ENCODE measurements at regions not wholly inside any gene's neighbourhood (a gene's known extent, or its start where the extent isn't known, plus 50 kb on each side); places are given as distances from the start of the nearest gene placed in this dataset.
"Not testable (repeated sequence)": the region's sequence is repeated elsewhere in the genome, so short reads cannot be mapped to it uniquely, and the experiment has no call there.

DNA sequence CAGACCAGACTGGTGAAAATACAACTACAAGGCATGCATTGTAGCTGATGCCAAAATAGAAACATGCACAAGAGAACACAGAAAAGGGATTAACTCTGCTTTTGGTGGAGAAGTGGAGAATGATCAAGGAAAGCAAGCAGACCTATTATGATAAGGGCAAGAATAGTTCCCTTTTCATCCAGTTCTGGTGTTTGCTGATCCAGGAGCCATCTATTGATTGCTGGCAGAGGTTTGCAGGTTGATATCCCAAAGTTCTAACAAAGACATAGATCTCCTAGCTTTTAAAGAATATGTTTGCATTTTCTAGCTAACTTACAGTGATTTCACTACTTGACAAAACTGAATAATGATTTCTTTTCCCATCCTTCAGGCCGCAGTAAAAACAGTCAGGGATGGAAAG is 166.2 kb upstream of the CDKN3 start:
- H3K9me3 Mint-ChIP-seq = no peaks in the 10 kb centered on the region
- no peak overlapping the region for H3K27ac Mint-ChIP-seq
- no peak overlapping the region for H3K4me3 Mint-ChIP-seq (ENCODE audit: low read depth)
- intact Hi-C loops (cut with micrococcal nuclease) = no loop called here
- no peak for DNase-seq (ENCODE audit: low spot score)
- peaks cover 5% of the 10 kb centered on the region for H3K27me3 Mint-ChIP-seq (ENCODE audit: low read depth)
- no peaks in the 10 kb centered on the region for H3K4me1 Mint-ChIP-seq (ENCODE audit: low read depth)
- H3K36me3 Mint-ChIP-seq (ENCODE audit: low read depth) = no peaks in the 10 kb centered on the region

- Mint-ChIP-seq H3K27me3 (ENCODE audit: low read depth) (peaks cover 5% of the 10 kb centered on the region), H3K4me3 (ENCODE audit: low read depth) (no peak overlapping the region), H3K9me3 (no peaks in the 10 kb centered on the region), H3K36me3 (ENCODE audit: low read depth) (no peaks in the 10 kb centered on the region), H3K27ac (no peak overlapping the region), H3K4me1 (ENCODE audit: low read depth) (no peaks in the 10 kb centered on the region)
- intact Hi-C loops (cut with micrococcal nuclease) = no loop called here
- no peak for DNase-seq (ENCODE audit: low spot score)
These were observed 164.1 kb upstream of the CDKN3 start for GRCh38 chr14:54232735-54233134.

GRCh38 chr14:54241517-54241916 is 155.3 kb upstream of the CDKN3 start:
- no peaks in the 10 kb centered on the region for H3K27me3 Mint-ChIP-seq (ENCODE audit: low read depth)
- H3K36me3 Mint-ChIP-seq (ENCODE audit: low read depth) = no peaks in the 10 kb centered on the region
- no peaks in the 10 kb centered on the region for H3K4me1 Mint-ChIP-seq (ENCODE audit: low read depth)
- H3K27ac Mint-ChIP-seq = no peak overlapping the region
- no peak overlapping the region for H3K4me3 Mint-ChIP-seq (ENCODE audit: low read depth)
- intact Hi-C loops (cut with micrococcal nuclease) = no loop called here
- DNase-seq (ENCODE audit: low spot score) = no peak
- H3K9me3 Mint-ChIP-seq = no peaks in the 10 kb centered on the region

DNA sequence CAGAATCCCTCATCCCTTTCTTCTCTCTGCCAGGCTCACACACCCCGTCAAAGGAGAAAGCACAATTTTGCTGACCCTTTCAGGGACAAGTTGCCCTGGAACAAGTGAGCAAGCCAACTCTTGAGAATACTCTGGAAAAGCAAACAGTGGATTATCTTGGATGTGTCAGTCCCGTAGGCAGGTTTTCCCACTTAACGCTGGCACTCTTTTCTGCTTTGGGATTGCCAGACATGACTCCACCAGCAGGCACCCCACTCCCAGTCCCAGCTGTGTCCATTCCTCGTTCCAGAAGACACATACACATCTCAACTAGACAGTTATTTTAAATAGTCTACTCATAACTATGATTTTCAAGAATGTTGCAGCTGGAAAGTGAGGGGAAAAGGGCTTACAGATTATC is 145.5 kb upstream of the CDKN3 start:
- no peak for DNase-seq (ENCODE audit: low spot score)
- Mint-ChIP-seq H3K27me3 (ENCODE audit: low read depth) (peaks cover 10% of the 10 kb centered on the region), H3K4me3 (ENCODE audit: low read depth) (no peak overlapping the region), H3K36me3 (ENCODE audit: low read depth) (no peaks in the 10 kb centered on the region), H3K27ac (no peak overlapping the region), H3K4me1 (ENCODE audit: low read depth) (peaks cover 5% of the 10 kb centered on the region), H3K9me3 (no peaks in the 10 kb centered on the region)
- intact Hi-C loops (cut with micrococcal nuclease) = no loop called here

DNA sequence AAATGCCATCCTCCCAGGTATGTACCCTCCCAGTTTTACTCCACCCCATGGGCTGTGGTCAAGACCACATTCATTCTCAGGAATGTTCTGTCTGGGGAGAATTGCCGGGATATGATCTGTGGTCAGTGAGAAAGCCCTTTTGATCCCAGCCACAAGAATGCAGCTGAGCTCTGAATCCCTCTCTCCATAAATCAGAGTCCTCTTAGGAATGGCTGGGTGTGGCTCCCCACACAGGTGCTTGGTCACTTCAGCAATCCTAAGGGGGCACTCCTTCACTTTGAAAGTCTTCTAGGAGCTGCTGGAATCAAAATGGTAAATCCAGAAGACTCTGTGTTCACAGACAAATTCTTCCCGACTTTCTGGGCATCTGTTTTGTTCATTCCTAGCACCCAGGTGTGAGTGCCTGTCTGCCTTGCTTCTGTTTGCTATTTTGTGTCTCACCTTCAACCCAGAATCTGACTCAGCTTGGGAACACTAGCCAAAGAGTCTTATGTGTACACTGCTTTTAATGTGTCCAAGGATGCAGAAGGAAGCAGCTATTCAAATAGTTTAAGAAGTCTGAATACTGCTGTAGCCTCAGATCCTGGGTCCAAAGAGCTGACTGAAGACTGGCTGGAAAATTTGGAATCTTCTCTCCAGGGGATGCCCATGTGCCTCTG is 144.6 kb upstream of the CDKN3 start:
- Mint-ChIP-seq H3K27me3 (ENCODE audit: low read depth) (peaks cover 7% of the 10 kb centered on the region), H3K27ac (no peak overlapping the region), H3K36me3 (ENCODE audit: low read depth) (no peaks in the 10 kb centered on the region), H3K4me1 (ENCODE audit: low read depth) (peaks cover 5% of the 10 kb centered on the region), H3K9me3 (no peaks in the 10 kb centered on the region), H3K4me3 (ENCODE audit: low read depth) (no peak overlapping the region)
- intact Hi-C loops (cut with micrococcal nuclease) = no loop called here
- DNase-seq (ENCODE audit: low spot score) = no peak

DNA sequence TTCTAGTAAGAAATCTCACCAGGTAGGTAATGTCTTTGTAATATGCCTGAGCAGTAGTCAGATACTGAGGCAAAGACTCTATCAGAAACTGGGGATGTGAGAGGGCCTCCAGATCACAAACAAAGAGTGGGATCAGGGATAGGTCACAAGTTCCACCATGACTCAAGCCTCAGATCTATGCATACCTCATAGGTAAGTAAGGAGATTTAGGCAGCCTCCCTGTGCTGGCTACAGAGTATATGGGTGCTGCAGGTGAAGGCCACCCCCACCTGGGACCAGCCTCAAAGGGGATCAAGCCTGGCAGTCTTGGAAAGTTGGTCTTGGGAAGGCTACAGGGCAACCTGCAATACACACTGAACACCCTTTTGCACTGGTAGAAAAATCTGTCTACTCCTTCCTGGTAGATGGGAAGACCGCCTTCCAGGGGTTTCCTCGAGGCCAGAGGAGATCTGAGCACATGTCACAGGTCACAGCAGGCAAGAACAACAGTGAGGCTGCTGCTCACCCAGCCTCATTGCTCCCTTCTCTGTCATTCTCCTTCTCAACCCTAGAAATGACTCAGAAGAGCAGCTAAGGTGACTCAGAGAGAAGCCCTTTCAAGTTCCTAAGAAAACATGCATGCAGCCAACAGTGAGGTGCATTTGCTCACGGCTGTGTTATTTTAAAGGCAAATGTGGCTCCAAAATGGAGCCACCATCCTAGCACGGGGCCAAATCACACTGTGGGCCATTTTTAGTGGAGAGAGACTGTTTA is 143.4 kb upstream of the CDKN3 start:
- no peaks in the 10 kb centered on the region for H3K9me3 Mint-ChIP-seq
- H3K27ac Mint-ChIP-seq = peak overlapping the region; percentile 36
- no peak for DNase-seq (ENCODE audit: low spot score)
- no peak overlapping the region for H3K4me3 Mint-ChIP-seq (ENCODE audit: low read depth)
- H3K36me3 Mint-ChIP-seq (ENCODE audit: low read depth) = no peaks in the 10 kb centered on the region
- H3K4me1 Mint-ChIP-seq (ENCODE audit: low read depth) = peaks cover 5% of the 10 kb centered on the region
- intact Hi-C loops (cut with micrococcal nuclease) = no loop called here
- peaks cover 2% of the 10 kb centered on the region for H3K27me3 Mint-ChIP-seq (ENCODE audit: low read depth)

DNA sequence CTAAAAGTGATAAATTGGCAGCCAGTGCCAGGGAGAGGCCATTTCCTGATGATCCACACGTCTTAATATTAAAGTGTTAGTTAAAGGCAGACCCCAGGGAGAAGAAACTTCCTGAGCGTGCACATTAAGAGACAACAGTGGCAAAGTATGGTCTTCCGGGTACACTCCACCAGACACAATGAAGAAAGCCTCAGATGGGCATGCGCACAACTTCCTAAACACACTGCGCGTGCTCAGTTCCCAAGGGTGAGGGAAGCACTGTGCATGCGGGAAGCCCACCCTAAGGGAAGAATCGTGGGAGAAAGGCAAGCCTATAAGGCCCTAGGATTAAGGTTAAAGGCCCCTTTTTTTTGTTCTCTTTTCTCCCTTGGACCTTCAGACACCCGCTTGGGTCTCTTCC is 140.7 kb upstream of the CDKN3 start:
- Mint-ChIP-seq H3K36me3 (ENCODE audit: low read depth) (no peaks in the 10 kb centered on the region), H3K27ac (no peak overlapping the region), H3K4me3 (ENCODE audit: low read depth) (no peak overlapping the region), H3K27me3 (ENCODE audit: low read depth) (no peaks in the 10 kb centered on the region), H3K4me1 (ENCODE audit: low read depth) (peaks cover 5% of the 10 kb centered on the region), H3K9me3 (no peaks in the 10 kb centered on the region)
- intact Hi-C loops (cut with micrococcal nuclease) = no loop called here
- DNase-seq (ENCODE audit: low spot score) = no peak

DNA sequence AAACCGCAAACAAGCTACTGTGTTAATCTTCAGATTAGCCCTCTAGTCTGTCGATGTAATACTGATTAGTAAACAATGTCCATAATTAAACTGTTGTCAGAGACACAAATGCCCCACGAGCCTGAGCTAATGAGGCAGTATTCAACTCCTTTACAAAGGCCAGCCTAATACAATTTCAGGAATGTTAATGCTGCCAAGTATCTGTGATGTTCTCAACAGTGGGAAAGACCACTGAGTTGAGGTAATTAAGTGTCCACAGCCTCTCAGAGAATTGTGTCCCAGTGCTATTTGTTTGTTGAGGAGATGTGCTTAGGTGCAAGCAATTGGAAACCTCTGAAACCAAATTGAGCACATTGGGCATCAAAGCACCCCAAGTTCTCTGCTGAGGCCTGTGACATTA is 139.4 kb upstream of the CDKN3 start:
- Mint-ChIP-seq H3K9me3 (no peaks in the 10 kb centered on the region), H3K4me3 (ENCODE audit: low read depth) (no peak overlapping the region), H3K4me1 (ENCODE audit: low read depth) (peaks cover 5% of the 10 kb centered on the region), H3K27ac (no peak overlapping the region), H3K27me3 (ENCODE audit: low read depth) (no peaks in the 10 kb centered on the region), H3K36me3 (ENCODE audit: low read depth) (no peaks in the 10 kb centered on the region)
- intact Hi-C loops (cut with micrococcal nuclease) = no loop called here
- DNase-seq (ENCODE audit: low spot score) = no peak

- Mint-ChIP-seq H3K4me3 (ENCODE audit: low read depth) (no peak overlapping the region), H3K27me3 (ENCODE audit: low read depth) (peaks cover under 1% of the 10 kb centered on the region), H3K9me3 (no peaks in the 10 kb centered on the region), H3K27ac (no peak overlapping the region), H3K36me3 (ENCODE audit: low read depth) (no peaks in the 10 kb centered on the region), H3K4me1 (ENCODE audit: low read depth) (peaks cover 4% of the 10 kb centered on the region)
- intact Hi-C loops (cut with micrococcal nuclease) = no loop called here
- DNase-seq (ENCODE audit: low spot score) = no peak
These were observed 138.4 kb upstream of the CDKN3 start for GRCh38 chr14:54258382-54258781.

- no peaks in the 10 kb centered on the region for H3K9me3 Mint-ChIP-seq
- H3K36me3 Mint-ChIP-seq (ENCODE audit: low read depth) = no peaks in the 10 kb centered on the region
- DNase-seq (ENCODE audit: low spot score) = no peak
- no peak overlapping the region for H3K4me3 Mint-ChIP-seq (ENCODE audit: low read depth)
- H3K27ac Mint-ChIP-seq = no peak overlapping the region
- H3K4me1 Mint-ChIP-seq (ENCODE audit: low read depth) = no peaks in the 10 kb centered on the region
- H3K27me3 Mint-ChIP-seq (ENCODE audit: low read depth) = peaks cover 3% of the 10 kb centered on the region
- intact Hi-C loops (cut with micrococcal nuclease) = no loop called here
These were observed 137.0 kb upstream of the CDKN3 start for GRCh38 chr14:54259821-54260220.

DNA sequence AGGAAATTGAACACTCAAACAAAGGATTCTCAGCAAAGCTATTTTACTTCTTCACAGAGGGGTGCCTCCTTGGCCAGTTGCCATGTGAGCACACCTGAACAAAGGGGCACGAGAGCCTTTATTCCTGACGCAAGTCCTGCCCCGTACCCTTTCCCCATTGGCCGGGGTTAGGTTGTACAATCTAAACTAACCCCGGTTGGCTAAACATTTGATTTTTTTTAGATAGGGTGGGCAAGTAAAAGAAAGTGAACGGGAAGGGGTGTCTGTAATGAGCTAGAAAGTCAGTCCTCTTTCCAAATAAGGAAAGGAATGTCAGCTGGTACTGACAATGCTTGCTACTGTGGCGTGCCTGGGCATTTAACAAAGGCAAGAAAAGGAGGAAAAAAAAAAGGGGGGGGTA is 135.5 kb upstream of the CDKN3 start:
- Mint-ChIP-seq H3K36me3 (ENCODE audit: low read depth) (no peaks in the 10 kb centered on the region), H3K27ac (no peak overlapping the region), H3K4me3 (ENCODE audit: low read depth) (no peak overlapping the region), H3K4me1 (ENCODE audit: low read depth) (no peaks in the 10 kb centered on the region), H3K27me3 (ENCODE audit: low read depth) (peaks cover 3% of the 10 kb centered on the region), H3K9me3 (no peaks in the 10 kb centered on the region)
- no peak for DNase-seq (ENCODE audit: low spot score)
- intact Hi-C loops (cut with micrococcal nuclease) = no loop called here

DNA sequence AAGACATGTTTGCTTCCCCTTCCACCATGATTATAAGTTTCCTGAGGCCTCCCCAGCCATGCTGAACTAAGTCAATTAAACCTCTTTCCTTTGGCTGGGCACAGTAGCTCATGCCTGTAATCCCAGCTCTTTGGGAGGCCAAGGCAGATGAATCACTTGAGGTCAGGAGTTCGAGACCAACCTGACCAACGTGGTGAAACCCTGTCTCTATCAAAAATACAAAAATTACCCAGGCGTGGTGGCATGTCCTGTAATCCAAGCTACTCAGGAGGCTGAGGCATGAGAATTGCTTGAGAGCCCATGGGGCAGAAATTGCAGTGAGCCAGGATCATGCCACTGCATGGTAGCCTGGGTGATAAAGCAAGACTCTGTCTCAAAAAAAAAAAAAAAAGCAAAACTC is 130.2 kb upstream of the CDKN3 start:
- H3K36me3 Mint-ChIP-seq (ENCODE audit: low read depth); H3K27ac Mint-ChIP-seq; H3K9me3 Mint-ChIP-seq; H3K27me3 Mint-ChIP-seq (ENCODE audit: low read depth); DNase-seq (ENCODE audit: low spot score); H3K4me1 Mint-ChIP-seq (ENCODE audit: low read depth); intact Hi-C loops (cut with micrococcal nuclease); H3K4me3 Mint-ChIP-seq (ENCODE audit: low read depth): not testable (repeated sequence)

- H3K36me3 Mint-ChIP-seq (ENCODE audit: low read depth) = no peaks in the 10 kb centered on the region
These were observed 129.6 kb upstream of the CDKN3 start for GRCh38 chr14:54267172-54267571.

More at GRCh38 chr14:54267172-54267571, 129.6 kb upstream of the CDKN3 start:
- no peak overlapping the region for H3K27ac Mint-ChIP-seq
- DNase-seq (ENCODE audit: low spot score) = no peak
- intact Hi-C loops (cut with micrococcal nuclease) = no loop called here
- H3K27me3 Mint-ChIP-seq (ENCODE audit: low read depth) = peaks cover 5% of the 10 kb centered on the region
- no peaks in the 10 kb centered on the region for H3K9me3 Mint-ChIP-seq
- H3K4me3 Mint-ChIP-seq (ENCODE audit: low read depth) = no peak overlapping the region
- H3K4me1 Mint-ChIP-seq (ENCODE audit: low read depth) = peaks cover 4% of the 10 kb centered on the region

All from activated T-helper 2 cell treated with anti-CD3 and anti-CD28 coated beads, Interferon-gamma antibody, Interleukin-2, Interleukin-4, amounts not matched to agents 10 μg/mL and 5 μg/mL and 100 μg/mL, durations not matched to agents 14 hours and 24 hours and 36 hours (primary cell).